ENCODE measurements at regions not wholly inside any gene's neighbourhood (a gene's known extent, or its start where the extent isn't known, plus 50 kb on each side); places are given as distances from the start of the nearest gene placed in this dataset.

GRCh38 chr3:162487138-162487537 lies 990.5 kb downstream of the OTOL1 start:
- DNase-seq (ENCODE audit: insufficient read length, low spot score) (no peak), FAIRE-seq (no peak)
- no peak for TF ChIP-seq CTCF (IDR thresholded peaks at IDR 0.05; ENCODE audit: insufficient read depth, missing control alignments)

GRCh38 chr3:162489853-162490252 lies 993.2 kb downstream of the OTOL1 start:
- DNase-seq (ENCODE audit: insufficient read length, low spot score), result no peak
- TF ChIP-seq CTCF (IDR thresholded peaks at IDR 0.05; ENCODE audit: insufficient read depth, missing control alignments), result peak; percentile 49
- FAIRE-seq, result no peak

GRCh38 chr3:162491952-162492351 lies 995.3 kb downstream of the OTOL1 start:
- no peak for FAIRE-seq

GRCh38 chr3:162492446-162493081 lies 996.0 kb downstream of the OTOL1 start:
- DNase-seq (ENCODE audit: insufficient read length, low spot score) (no peak), FAIRE-seq (no peak)
- TF ChIP-seq CTCF (IDR thresholded peaks at IDR 0.05; ENCODE audit: insufficient read depth, missing control alignments), result no peak

More at GRCh38 chr3:162491952-162492351, 995.3 kb downstream of the OTOL1 start:
- no peak for TF ChIP-seq CTCF (IDR thresholded peaks at IDR 0.05; ENCODE audit: insufficient read depth, missing control alignments)
- no peak for DNase-seq (ENCODE audit: insufficient read length, low spot score)

GRCh38 chr3:162498626-162499025 lies 1002.0 kb downstream of the OTOL1 start:
- FAIRE-seq (no peak), DNase-seq (ENCODE audit: insufficient read length, low spot score) (no peak)
- TF ChIP-seq CTCF (IDR thresholded peaks at IDR 0.05; ENCODE audit: insufficient read depth, missing control alignments), result no peak

GRCh38 chr3:162507397-162507796 lies 1010.8 kb downstream of the OTOL1 start:
- TF ChIP-seq CTCF (IDR thresholded peaks at IDR 0.05; ENCODE audit: insufficient read depth, missing control alignments), result no peak
- DNase-seq (ENCODE audit: insufficient read length, low spot score) (no peak), FAIRE-seq (no peak)

GRCh38 chr3:162512488-162512887 lies 1015.9 kb downstream of the OTOL1 start:
- TF ChIP-seq CTCF (IDR thresholded peaks at IDR 0.05; ENCODE audit: insufficient read depth, missing control alignments), result no peak
- no peak for FAIRE-seq
- DNase-seq (ENCODE audit: insufficient read length, low spot score), result no peak
